ENCODE measurements at regions not wholly inside any gene's neighbourhood (a gene's known extent, or its start where the extent isn't known, plus 50 kb on each side); places are given as distances from the start of the nearest gene placed in this dataset.

GRCh38 chr2:187654535-187654934 lies 100.3 kb upstream of the TFPI start:
- no peak for ATAC-seq
- no peak for TF ChIP-seq ZFP30 (CRISPR knock-in tag; IDR thresholded peaks at IDR 0.05)
- no peak for TF ChIP-seq OSR1 (CRISPR knock-in tag; IDR thresholded peaks at IDR 0.05)
- TF ChIP-seq ZNF565 (CRISPR knock-in tag; conservative IDR thresholded peaks at IDR 0.05; ENCODE audit: low read depth), result no peak
- no peak for TF ChIP-seq PPARA (CRISPR knock-in tag; IDR thresholded peaks at IDR 0.05; ENCODE audit: borderline replicate concordance)
- TF ChIP-seq PATZ1 (CRISPR knock-in tag; IDR thresholded peaks at IDR 0.05; ENCODE audit: borderline replicate concordance), result no peak
- TF ChIP-seq CREB5 (CRISPR knock-in tag; IDR thresholded peaks at IDR 0.05; ENCODE audit: low read depth), result no peak
- TF ChIP-seq GLIS3 (CRISPR knock-in tag; IDR thresholded peaks at IDR 0.05), result no peak
- no peak for TF ChIP-seq CSRNP3 (CRISPR knock-in tag; IDR thresholded peaks at IDR 0.05)
- no peak for TF ChIP-seq ESRRG (CRISPR knock-in tag; IDR thresholded peaks at IDR 0.05)
- no peak for TF ChIP-seq SNAI2 (CRISPR knock-in tag; IDR thresholded peaks at IDR 0.05)
- TF ChIP-seq ZC3H10 (CRISPR knock-in tag; IDR thresholded peaks at IDR 0.05), result no peak
- TF ChIP-seq TOX (CRISPR knock-in tag; IDR thresholded peaks at IDR 0.05; ENCODE audit: borderline replicate concordance), result no peak
- no peak for TF ChIP-seq ZNF8 (CRISPR knock-in tag; IDR thresholded peaks at IDR 0.05)
- TF ChIP-seq RARB (CRISPR knock-in tag; IDR thresholded peaks at IDR 0.05), result no peak
- no peak for TF ChIP-seq ZFP3 (CRISPR knock-in tag; IDR thresholded peaks at IDR 0.05)
- TF ChIP-seq BACH2 (CRISPR knock-in tag; IDR thresholded peaks at IDR 0.05; ENCODE audit: borderline replicate concordance), result no peak

GRCh38 chr2:187655001-187655400 lies 100.8 kb upstream of the TFPI start:
- ATAC-seq, result no peak
- TF ChIP-seq ESRRG (CRISPR knock-in tag; IDR thresholded peaks at IDR 0.05) (no peak), ZNF70 (CRISPR knock-in tag; IDR thresholded peaks at IDR 0.05) (no peak), ISL1 (CRISPR knock-in tag; IDR thresholded peaks at IDR 0.05) (no peak), OSR1 (CRISPR knock-in tag; IDR thresholded peaks at IDR 0.05) (no peak), ZFP30 (CRISPR knock-in tag; IDR thresholded peaks at IDR 0.05) (no peak), ZC3H10 (CRISPR knock-in tag; IDR thresholded peaks at IDR 0.05) (no peak), CSRNP3 (CRISPR knock-in tag; IDR thresholded peaks at IDR 0.05) (no peak)

DNA sequence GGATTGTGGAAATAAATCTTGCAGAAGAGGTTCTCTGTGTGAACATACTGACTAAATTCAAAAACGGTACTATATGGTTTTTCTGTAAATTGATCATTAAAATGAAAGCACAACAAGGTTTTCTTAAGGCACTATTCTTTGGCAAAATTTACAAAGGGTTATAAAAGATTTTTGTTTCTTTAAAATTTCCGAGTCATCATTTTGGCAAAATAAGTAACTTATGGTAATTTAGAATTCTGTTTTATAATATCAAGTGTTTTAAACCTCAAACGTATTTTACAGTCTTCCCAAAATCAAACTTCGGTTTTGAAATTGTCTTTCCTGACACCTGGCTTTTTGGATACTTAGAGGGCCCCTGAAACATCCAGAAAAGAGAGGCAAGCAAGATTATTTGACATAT lies 101.9 kb upstream of the TFPI start:
- no peak for ATAC-seq
- TF ChIP-seq, protein P1, sequence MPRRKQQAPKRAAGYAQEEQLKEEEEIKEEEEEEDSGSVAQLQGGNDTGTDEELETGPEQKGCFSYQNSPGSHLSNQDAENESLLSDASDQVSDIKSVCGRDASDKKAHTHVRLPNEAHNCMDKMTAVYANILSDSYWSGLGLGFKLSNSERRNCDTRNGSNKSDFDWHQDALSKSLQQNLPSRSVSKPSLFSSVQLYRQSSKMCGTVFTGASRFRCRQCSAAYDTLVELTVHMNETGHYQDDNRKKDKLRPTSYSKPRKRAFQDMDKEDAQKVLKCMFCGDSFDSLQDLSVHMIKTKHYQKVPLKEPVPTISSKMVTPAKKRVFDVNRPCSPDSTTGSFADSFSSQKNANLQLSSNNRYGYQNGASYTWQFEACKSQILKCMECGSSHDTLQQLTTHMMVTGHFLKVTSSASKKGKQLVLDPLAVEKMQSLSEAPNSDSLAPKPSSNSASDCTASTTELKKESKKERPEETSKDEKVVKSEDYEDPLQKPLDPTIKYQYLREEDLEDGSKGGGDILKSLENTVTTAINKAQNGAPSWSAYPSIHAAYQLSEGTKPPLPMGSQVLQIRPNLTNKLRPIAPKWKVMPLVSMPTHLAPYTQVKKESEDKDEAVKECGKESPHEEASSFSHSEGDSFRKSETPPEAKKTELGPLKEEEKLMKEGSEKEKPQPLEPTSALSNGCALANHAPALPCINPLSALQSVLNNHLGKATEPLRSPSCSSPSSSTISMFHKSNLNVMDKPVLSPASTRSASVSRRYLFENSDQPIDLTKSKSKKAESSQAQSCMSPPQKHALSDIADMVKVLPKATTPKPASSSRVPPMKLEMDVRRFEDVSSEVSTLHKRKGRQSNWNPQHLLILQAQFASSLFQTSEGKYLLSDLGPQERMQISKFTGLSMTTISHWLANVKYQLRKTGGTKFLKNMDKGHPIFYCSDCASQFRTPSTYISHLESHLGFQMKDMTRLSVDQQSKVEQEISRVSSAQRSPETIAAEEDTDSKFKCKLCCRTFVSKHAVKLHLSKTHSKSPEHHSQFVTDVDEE (CRISPR knock-in tag; IDR thresholded peaks at IDR 0.05), result no peak
- TF ChIP-seq ISL1 (CRISPR knock-in tag; IDR thresholded peaks at IDR 0.05) (no peak), TOX (CRISPR knock-in tag; IDR thresholded peaks at IDR 0.05; ENCODE audit: borderline replicate concordance) (no peak), CSDC2 (CRISPR knock-in tag; IDR thresholded peaks at IDR 0.05) (no peak), CSRNP3 (CRISPR knock-in tag; IDR thresholded peaks at IDR 0.05) (no peak), ZNF565 (CRISPR knock-in tag; conservative IDR thresholded peaks at IDR 0.05; ENCODE audit: low read depth) (no peak), ESRRG (CRISPR knock-in tag; IDR thresholded peaks at IDR 0.05) (no peak), RARB (CRISPR knock-in tag; IDR thresholded peaks at IDR 0.05) (no peak), ZC3H10 (CRISPR knock-in tag; IDR thresholded peaks at IDR 0.05) (no peak), SNAI2 (CRISPR knock-in tag; IDR thresholded peaks at IDR 0.05) (no peak), ZFP3 (CRISPR knock-in tag; IDR thresholded peaks at IDR 0.05) (no peak)

Data from SK-N-SH treated with all-trans-retinoic acid at 6 μM for 48 hours (cell line).